Hindlimb muscle (tissue), 1 donor: ENCODE measurements at regions not wholly inside any gene's neighbourhood (a gene's known extent, or its start where the extent isn't known, plus 50 kb on each side); places are given as distances from the start of the nearest gene placed in this dataset.
"Not testable (repeated sequence)": the region's sequence is repeated elsewhere in the genome, so short reads cannot be mapped to it uniquely, and the experiment has no call there.

Experiments used
- DNase-seq: peaks from one replicate; pipeline ENCODE4 v3.0.0-alpha.2; 2013

DNA sequence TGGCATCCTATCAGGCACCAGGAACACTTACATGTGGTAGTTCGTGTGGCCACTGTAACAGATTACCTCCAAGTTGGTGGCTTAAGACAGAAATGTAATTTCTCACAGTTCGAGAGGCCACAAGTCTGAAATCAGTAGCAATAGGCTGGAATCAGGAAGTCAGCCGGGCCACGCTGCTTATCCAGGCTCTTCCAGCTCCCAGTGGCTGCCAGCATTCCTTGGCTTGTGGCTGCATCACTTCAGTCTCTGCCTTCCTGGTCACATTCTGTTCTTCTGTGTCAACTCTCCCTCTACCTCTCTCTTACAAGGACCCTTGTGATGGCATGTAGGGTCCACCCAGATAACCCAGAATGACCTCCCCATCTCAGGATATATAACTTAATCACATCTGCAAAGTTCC is 78.7 kb upstream of the MSX2 start:
- DNase-seq = no peak

- DNase-seq = not testable (repeated sequence)
Measured at GRCh38 chr5:174648618-174649017, 75.8 kb upstream of the MSX2 start.

DNA sequence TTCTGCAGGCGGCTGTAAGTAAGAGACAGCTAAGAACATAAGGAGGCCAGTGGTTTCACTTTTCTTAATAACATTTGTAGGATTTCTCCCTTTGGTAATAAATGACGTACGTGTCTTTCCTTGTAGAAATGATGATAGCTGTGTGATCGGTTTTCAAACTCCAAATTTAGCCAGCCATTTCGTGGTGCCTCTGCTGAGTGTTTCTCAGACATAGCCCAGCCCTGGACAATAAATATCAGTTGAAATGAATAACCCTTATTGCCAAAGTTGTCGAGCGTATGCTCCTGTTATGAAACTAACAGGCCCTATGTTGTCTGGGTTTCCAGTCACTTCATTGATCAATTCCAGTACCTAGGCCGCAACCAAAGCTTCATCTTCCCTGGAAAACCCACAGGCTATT is 75.0 kb upstream of the MSX2 start:
- no peak for DNase-seq

GRCh38 chr5:174654442-174654841 is 69.9 kb upstream of the MSX2 start:
- no peak for DNase-seq

GRCh38 chr5:174655351-174655750 is 69.0 kb upstream of the MSX2 start:
- DNase-seq = no peak

DNA sequence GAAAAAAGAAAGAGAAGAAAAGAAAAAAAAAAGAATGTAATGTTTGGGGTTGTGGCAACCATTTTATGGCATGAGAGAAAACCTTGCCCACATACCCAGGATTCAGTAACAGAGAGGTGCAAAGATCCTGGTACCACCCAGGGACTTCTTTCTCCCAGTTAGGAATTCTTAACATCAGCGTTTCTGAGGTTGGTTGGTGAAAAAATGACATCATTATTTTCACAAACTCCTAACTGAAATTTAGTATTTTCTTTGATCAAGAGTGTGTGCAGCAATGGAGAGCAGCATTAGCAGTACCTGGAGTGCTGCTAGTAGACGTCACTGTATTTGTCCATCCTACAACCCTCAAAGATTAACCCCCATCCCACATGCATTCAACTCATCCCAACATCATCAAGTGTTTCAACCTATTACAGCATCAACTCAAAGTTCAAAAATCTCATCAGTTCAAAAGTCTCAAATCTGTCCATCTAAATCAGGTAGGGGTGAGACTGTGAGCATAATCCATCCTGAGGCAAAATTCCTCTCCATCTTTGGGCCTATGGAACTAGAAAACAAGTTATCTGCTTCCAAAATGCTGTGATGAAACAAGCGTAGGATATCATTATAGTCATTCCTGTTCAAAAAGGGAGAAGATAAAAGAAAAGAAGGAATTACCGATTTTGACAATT is 60.1 kb upstream of the MSX2 start:
- DNase-seq = no peak

- DNase-seq = no peak
Measured at GRCh38 chr5:174665347-174665746, 59.0 kb upstream of the MSX2 start.

DNA sequence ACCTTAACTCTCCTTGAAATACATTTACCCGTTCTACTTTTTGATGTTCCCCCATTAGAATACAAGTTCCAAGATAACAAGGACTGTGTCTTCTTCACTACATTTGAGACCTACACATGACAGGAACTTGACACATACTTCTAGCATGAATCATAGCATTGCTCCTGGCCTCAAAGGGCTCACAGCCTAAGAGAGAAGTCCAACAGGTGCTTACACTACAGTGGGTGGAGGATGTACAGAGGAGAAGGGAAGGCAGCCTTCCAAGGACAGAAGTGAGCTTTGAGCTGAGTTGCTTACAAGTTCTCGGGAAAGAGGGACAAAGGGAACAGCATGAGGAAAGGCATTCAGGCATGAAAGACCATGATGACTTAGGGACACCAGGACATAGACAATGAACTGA is 56.9 kb upstream of the MSX2 start:
- no peak for DNase-seq

DNA sequence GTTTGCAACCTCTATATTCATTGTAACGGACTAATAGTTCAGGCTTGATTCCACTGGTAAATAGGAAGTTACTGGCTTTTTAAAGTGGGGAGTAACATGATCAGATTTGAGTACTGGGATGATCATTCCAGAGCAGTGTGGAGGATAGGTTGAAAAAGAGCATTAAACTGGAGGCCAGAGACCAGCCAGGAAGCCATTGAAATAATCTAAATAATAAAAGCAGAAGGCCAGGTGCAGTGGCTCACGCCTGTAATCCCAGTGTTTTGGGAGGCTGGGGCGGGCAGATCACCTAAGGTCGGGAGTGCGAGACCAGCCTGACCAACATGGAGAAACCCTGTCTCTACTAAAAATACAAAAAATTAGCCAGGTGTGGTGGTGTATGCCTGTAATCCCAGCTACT is 56.0 kb upstream of the MSX2 start:
- DNase-seq = no peak
